H1 (cell line): ENCODE measurements at regions not wholly inside any gene's neighbourhood (a gene's known extent, or its start where the extent isn't known, plus 50 kb on each side); places are given as distances from the start of the nearest gene placed in this dataset.

Experiments used
- CHD2 ChIP-seq: IDR thresholded peaks from 2 replicates; pipeline ENCODE4 v1.6.1; 2012; ENCODE audit warnings: low read length, improper control_type of control experiment
- CTCF ChIP-seq, 3 experiments: IDR thresholded peaks; 1 replicate in 2 of 3; 2 replicates in 1 of 3; pipeline versions ENCODE4 v1.5.1 to v1.6.1; 2011; ENCODE audit warnings: low read length in 3 of 3, mild to moderate bottlenecking in 3 of 3, inconsistent platforms in 2 of 3, low read depth in 1 of 3, moderate library complexity in 1 of 3; ENCODE audit not compliant: insufficient read depth in 1 of 3; ENCODE audit errors: control extremely low read depth in 1 of 3
- HDAC2 ChIP-seq, 2 experiments: fragments of 300-600 bp in 1 of 2; sonication (generic) in 1 of 2; IDR thresholded peaks; 2 replicates each; pipeline ENCODE4 v1.6.1; 2011 to 2012; ENCODE audit warnings: low read depth in 2 of 2, low read length in 2 of 2, mild to moderate bottlenecking in 2 of 2, moderate library complexity in 2 of 2, borderline replicate concordance in 1 of 2, inconsistent platforms in 1 of 2
- JUN ChIP-seq: IDR thresholded peaks from 2 replicates; pipeline ENCODE4 v1.6.1; 2011; ENCODE audit warnings: low read depth, mild to moderate bottlenecking, improper control_type of control experiment, low read length
- RAD21 ChIP-seq, 2 experiments: IDR thresholded peaks in 1 of 2; conservative IDR thresholded peaks in 1 of 2; 2 replicates each; pipeline ENCODE4 v1.6.1; 2011; ENCODE audit warnings: low read depth in 2 of 2, low read length in 2 of 2, improper control_type of control experiment in 1 of 2, inconsistent platforms in 1 of 2, mild to moderate bottlenecking in 1 of 2, moderate library complexity in 1 of 2
- RFX5 ChIP-seq: IDR thresholded peaks from 2 replicates; pipeline ENCODE4 v1.6.1; 2011; ENCODE audit warnings: low read depth, low read length, improper control_type of control experiment, borderline replicate concordance
- TAF1 ChIP-seq: IDR thresholded peaks from 2 replicates; pipeline ENCODE4 v1.6.1; 2011; ENCODE audit warnings: mild to moderate bottlenecking, low read depth, low read length
- YY1 ChIP-seq: IDR thresholded peaks from 2 replicates; pipeline ENCODE4 v1.6.1; 2011; ENCODE audit warnings: low read depth, mild to moderate bottlenecking, low read length

- TF ChIP-seq RFX5 (no peak), CTCF (IDR thresholded peaks at IDR 0.05; ENCODE audit: control extremely low read depth in 1 of 3, insufficient read depth in 1 of 3, low read depth in 1 of 3, low read length in 3 of 3) (no peak), CHD2 (no peak), HDAC2 (IDR thresholded peaks at IDR 0.05; ENCODE audit: borderline replicate concordance in 1 of 2, low read depth in 2 of 2, low read length in 2 of 2) (no peak), TAF1 (no peak), RAD21 (IDR thresholded peaks at IDR 0.05 in 1 of 2, conservative IDR thresholded peaks at IDR 0.05 in 1 of 2; ENCODE audit: low read depth in 2 of 2, low read length in 2 of 2) (no peak), YY1 (no peak), JUN (no peak)
These were observed 115.2 kb upstream of the ITGA4 start for GRCh38 chr2:181341855-181342600.
